Trophoblast cell (in vitro differentiated cells and primary cell): ENCODE measurements at regions not wholly inside any gene's neighbourhood (a gene's known extent, or its start where the extent isn't known, plus 50 kb on each side); places are given as distances from the start of the nearest gene placed in this dataset.

ENCODE experiments used
- DNase-seq, 2 donors: peaks; one replicate each; pipeline ENCODE4 v3.0.0-alpha.2; 2016
- H2AFZ ChIP-seq: 2 replicates; pipeline ENCODE4 v1.6.1; 2013; ENCODE audit warnings: low read length, moderate library complexity, mild to moderate bottlenecking; ENCODE audit not compliant: insufficient read depth, poor library complexity
- H2AK5ac ChIP-seq: 2 replicates; pipeline ENCODE4 v1.6.1; 2013; ENCODE audit warnings: mild to moderate bottlenecking, low read length
- H2BK120ac ChIP-seq: 2 replicates; pipeline ENCODE4 v1.6.1; 2013; ENCODE audit warnings: low read length, mild to moderate bottlenecking, moderate library complexity; ENCODE audit not compliant: insufficient read depth, poor library complexity
- H2BK12ac ChIP-seq: 2 replicates; pipeline ENCODE4 v1.6.1; 2013; ENCODE audit warnings: mild to moderate bottlenecking, low read length, moderate library complexity
- H2BK5ac ChIP-seq: 2 replicates; pipeline ENCODE4 v1.6.1; 2013; ENCODE audit warnings: low read length, low read depth, moderate library complexity, mild to moderate bottlenecking; ENCODE audit not compliant: poor library complexity
- H3K14ac ChIP-seq: 2 replicates; pipeline ENCODE4 v1.6.1; 2013; ENCODE audit warnings: mild to moderate bottlenecking, low read length
- H3K18ac ChIP-seq: 2 replicates; pipeline ENCODE4 v1.6.1; 2013; ENCODE audit warnings: mild to moderate bottlenecking, low read length
- H3K23ac ChIP-seq: 2 replicates; pipeline ENCODE4 v1.6.1; 2013; ENCODE audit warnings: low read length
- H3K27ac ChIP-seq: 2 replicates; pipeline ENCODE4 v1.5.1; 2013; ENCODE audit warnings: low read depth, mild to moderate bottlenecking, inconsistent platforms, low read length, moderate library complexity
- H3K27me3 ChIP-seq: 2 replicates; pipeline ENCODE4 v1.6.1; 2013; ENCODE audit warnings: inconsistent platforms, mild to moderate bottlenecking, low read length, moderate library complexity; ENCODE audit not compliant: insufficient read depth
- H3K36me3 ChIP-seq, 2 experiments: 1 replicate in 1 of 2; 2 replicates in 1 of 2; pipeline ENCODE4 v1.6.1; 2013; ENCODE audit warnings: low read length in 2 of 2, mild to moderate bottlenecking in 2 of 2, moderate library complexity in 1 of 2; ENCODE audit not compliant: insufficient read depth in 2 of 2, control insufficient read depth in 1 of 2
- H3K4ac ChIP-seq: 2 replicates; pipeline ENCODE4 v1.6.1; 2013; ENCODE audit warnings: low read depth, mild to moderate bottlenecking, low read length, moderate library complexity
- H3K4me1 ChIP-seq, 2 experiments: 1 replicate in 1 of 2; 2 replicates in 1 of 2; pipeline ENCODE4 v1.6.1; 2013; ENCODE audit warnings: low read length in 2 of 2, mild to moderate bottlenecking in 2 of 2, moderate library complexity in 1 of 2; ENCODE audit not compliant: insufficient read depth in 2 of 2, control insufficient read depth in 1 of 2
- H3K4me2 ChIP-seq: 2 replicates; pipeline ENCODE4 v1.6.1; 2013; ENCODE audit warnings: inconsistent platforms, mild to moderate bottlenecking, low read length, moderate library complexity
- H3K4me3 ChIP-seq: 2 replicates; pipeline ENCODE4 v1.5.1; 2013; ENCODE audit warnings: mild to moderate bottlenecking, low read depth, low read length, inconsistent platforms
- H3K79me1 ChIP-seq: one replicate; pipeline ENCODE4 v1.6.1; 2013; ENCODE audit warnings: low read length
- H3K79me2 ChIP-seq: 2 replicates; pipeline ENCODE4 v1.6.1; 2013; ENCODE audit warnings: low read length, mild to moderate bottlenecking; ENCODE audit not compliant: control insufficient read depth, insufficient read depth, poor library complexity
- H3K9ac ChIP-seq: 2 replicates; pipeline ENCODE4 v1.6.1; 2013; ENCODE audit warnings: mild to moderate bottlenecking, low read length
- H3K9me3 ChIP-seq: 2 replicates; pipeline ENCODE4 v1.6.1; 2013; ENCODE audit warnings: low read depth, mild to moderate bottlenecking, control low read depth, inconsistent platforms, low read length; ENCODE audit not compliant: insufficient read depth
- H4K12ac ChIP-seq: 2 replicates; pipeline ENCODE4 v1.6.1; 2013; ENCODE audit warnings: low read depth, mild to moderate bottlenecking, low read length, moderate library complexity
- H4K8ac ChIP-seq: 2 replicates; pipeline ENCODE4 v1.6.1; 2013; ENCODE audit warnings: low read depth, mild to moderate bottlenecking, low read length, moderate library complexity
- H4K91ac ChIP-seq: one replicate; pipeline ENCODE4 v1.6.1; 2013; ENCODE audit warnings: low read depth, mild to moderate bottlenecking, low read length, moderate library complexity
- WGBS: extraction: QIAGEN DNeasy Blood & Tissue Kit; methylation state at CpG from one replicate; pipeline ENCODE4 v1.1.7; 2013; ENCODE audit warnings: missing lambda C conversion rate; ENCODE audit not compliant: insufficient read length, insufficient coverage; ENCODE audit errors: extremely low coverage; 5-methylcytosine and 5-hydroxymethylcytosine counted together

DNA sequence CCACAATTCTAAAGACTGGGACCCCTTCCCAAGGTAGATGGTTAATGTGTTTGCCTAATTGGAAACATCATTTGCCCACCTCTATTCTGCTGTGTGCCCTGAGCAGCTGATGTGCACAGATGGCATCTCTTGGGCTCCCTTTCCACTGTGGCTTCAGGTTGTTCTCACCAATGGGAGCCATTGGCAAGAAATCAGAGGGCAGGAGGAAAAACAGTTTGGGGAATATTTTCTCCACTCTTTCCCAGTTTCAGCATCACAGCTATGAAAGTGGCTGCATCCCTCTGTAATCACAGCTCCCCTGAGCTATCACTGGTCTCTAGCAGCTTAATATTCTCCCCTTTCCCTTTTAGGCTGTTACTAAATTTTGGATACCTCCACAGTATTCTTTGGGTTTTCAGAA is 911.6 kb upstream of the SEMA6A start:
- no peak overlapping the region for H2AFZ ChIP-seq
- no peak overlapping the region for H3K4me3 ChIP-seq
- H4K12ac ChIP-seq: no peak overlapping the region
- DNase-seq: no peak
- H3K14ac ChIP-seq: no peak overlapping the region
- no peaks in the 10 kb centered on the region for H3K36me3 ChIP-seq
- no peak overlapping the region for H4K91ac ChIP-seq
- no peak overlapping the region for H3K4me2 ChIP-seq
- no peaks in the 10 kb centered on the region for H3K27me3 ChIP-seq
- no peak overlapping the region for H3K18ac ChIP-seq
- no peak overlapping the region for H4K8ac ChIP-seq
- H2BK5ac ChIP-seq: no peak overlapping the region
- no peak overlapping the region for H2AK5ac ChIP-seq
- no peaks in the 10 kb centered on the region for H3K79me1 ChIP-seq
- no peak overlapping the region for H3K27ac ChIP-seq
- no peaks in the 10 kb centered on the region for H3K79me2 ChIP-seq
- no peak overlapping the region for H3K23ac ChIP-seq
- no peaks in the 10 kb centered on the region for H3K9me3 ChIP-seq
- H3K9ac ChIP-seq: no peak overlapping the region
- peaks cover 0 to 5% of the 10 kb centered on the region in 2 experiments for H3K4me1 ChIP-seq
- H3K4ac ChIP-seq: no peak overlapping the region
- H2BK12ac ChIP-seq: no peak overlapping the region
- no peak overlapping the region for H2BK120ac ChIP-seq

DNA sequence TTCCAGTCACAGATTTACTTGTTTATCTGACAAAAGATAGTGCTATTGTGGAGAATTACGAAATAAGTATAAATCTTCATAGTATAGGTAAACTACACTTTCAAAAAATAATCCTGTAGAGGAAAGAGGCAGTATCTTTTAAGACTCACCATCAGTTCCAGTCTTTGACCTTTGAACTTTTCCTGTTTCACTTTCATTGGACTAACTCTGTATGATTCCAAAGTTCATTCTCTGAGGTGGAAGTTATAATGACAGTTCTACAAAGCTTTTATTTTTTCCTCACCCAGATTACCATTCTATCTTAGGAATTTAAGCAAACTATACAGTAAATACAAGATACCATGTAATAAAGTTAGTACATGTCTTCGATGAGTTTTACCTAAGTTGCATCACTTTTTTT is 901.3 kb upstream of the SEMA6A start:
- Histone ChIP-seq H2BK120ac (no peak overlapping the region), H3K36me3 (peaks cover 0 to 2% of the 10 kb centered on the region in 2 experiments), H4K12ac (no peak overlapping the region), H3K27ac (no peak overlapping the region), H3K9ac (no peak overlapping the region), H3K4ac (no peak overlapping the region), H3K18ac (no peak overlapping the region), H4K8ac (no peak overlapping the region), H3K14ac (no peak overlapping the region), H3K79me1 (no peaks in the 10 kb centered on the region), H3K4me2 (no peak overlapping the region), H4K91ac (no peak overlapping the region), H3K9me3 (no peaks in the 10 kb centered on the region), H3K23ac (no peak overlapping the region), H3K27me3 (no peaks in the 10 kb centered on the region), H3K4me1 (no peaks in the 10 kb centered on the region), H2AFZ (no peak overlapping the region), H2BK12ac (no peak overlapping the region), H2AK5ac (no peak overlapping the region), H2BK5ac (no peak overlapping the region), H3K79me2 (no peaks in the 10 kb centered on the region), H3K4me3 (no peak overlapping the region)
- no peak for DNase-seq
- WGBS: no CpG with 5 or more reads among the region's 2 CpGs

DNA sequence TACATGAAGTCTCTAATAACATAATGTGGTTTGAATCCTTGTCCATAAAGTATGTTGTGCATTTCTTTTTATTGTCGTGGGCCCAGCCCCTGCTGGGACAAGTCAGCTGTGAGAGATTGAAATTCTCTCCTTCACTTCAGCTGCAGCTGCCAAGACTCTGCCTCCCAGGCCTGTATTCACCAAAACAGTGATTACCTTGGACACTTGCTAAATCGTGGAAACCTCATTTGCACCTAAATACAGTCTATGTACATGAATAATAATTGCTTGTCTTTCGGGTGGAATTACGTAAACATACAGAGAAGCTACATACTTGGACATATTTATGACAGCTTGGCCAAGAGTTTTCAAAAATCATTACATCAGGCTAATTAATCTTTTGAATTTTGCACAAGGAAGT is 898.5 kb upstream of the SEMA6A start:
- H3K79me2 ChIP-seq: no peaks in the 10 kb centered on the region
- H3K14ac ChIP-seq: no peak overlapping the region
- no peak overlapping the region for H2BK5ac ChIP-seq
- H4K8ac ChIP-seq: no peak overlapping the region
- no CpG with 5 or more reads among the region's 4 CpGs for WGBS
- H3K79me1 ChIP-seq: no peaks in the 10 kb centered on the region
- H2AK5ac ChIP-seq: no peak overlapping the region
- H3K9me3 ChIP-seq: no peaks in the 10 kb centered on the region
- H3K27me3 ChIP-seq: no peaks in the 10 kb centered on the region
- H3K4me2 ChIP-seq: no peak overlapping the region
- DNase-seq: no peak
- H3K23ac ChIP-seq: no peak overlapping the region
- no peak overlapping the region for H2AFZ ChIP-seq
- no peak overlapping the region for H3K18ac ChIP-seq
- H3K9ac ChIP-seq: no peak overlapping the region
- no peak overlapping the region for H2BK12ac ChIP-seq
- no peak overlapping the region for H3K4me3 ChIP-seq
- H3K27ac ChIP-seq: no peak overlapping the region
- no peak overlapping the region for H3K4ac ChIP-seq
- no peak overlapping the region for H2BK120ac ChIP-seq
- no peak overlapping the region for H4K91ac ChIP-seq
- no peak overlapping the region for H4K12ac ChIP-seq
- H3K4me1 ChIP-seq: no peaks in the 10 kb centered on the region
- H3K36me3 ChIP-seq: no peaks in the 10 kb centered on the region

DNA sequence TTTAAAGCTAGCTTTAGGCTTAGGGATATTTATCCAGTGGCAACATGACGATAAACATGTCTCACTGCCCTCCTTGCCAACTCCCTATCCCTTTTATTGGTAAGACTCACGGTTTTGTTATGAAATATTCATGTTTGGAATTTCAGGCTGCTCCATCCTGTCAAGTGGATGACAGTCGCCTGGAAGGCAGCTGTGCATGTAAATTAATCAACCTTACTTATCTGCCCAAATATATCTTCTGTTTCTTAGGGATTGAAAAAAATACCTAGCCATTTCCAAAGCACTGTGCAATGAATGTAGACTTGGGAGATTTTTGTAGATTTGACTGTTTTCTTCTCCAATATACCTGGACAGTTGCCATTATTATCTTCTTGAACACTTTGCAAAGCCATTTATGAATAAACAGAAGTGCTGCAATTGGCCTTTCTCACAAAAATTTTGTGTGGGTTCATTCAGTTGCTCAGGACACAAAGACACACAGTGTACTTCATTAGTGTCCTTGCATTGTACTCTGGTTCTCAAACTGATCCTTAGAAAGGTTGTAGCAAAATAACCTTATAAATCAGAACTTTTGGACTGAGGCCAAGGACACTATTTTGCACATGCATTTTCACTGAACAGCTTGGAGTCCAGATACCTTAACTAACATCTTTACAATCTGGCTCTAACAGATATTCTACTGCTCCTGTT is 889.4 kb upstream of the SEMA6A start:
- Histone ChIP-seq H3K9me3 (no peaks in the 10 kb centered on the region), H3K4me2 (no peak overlapping the region), H3K27me3 (no peaks in the 10 kb centered on the region)

More for the DNA sequence above, 889.4 kb upstream of the SEMA6A start:
- no CpG with 5 or more reads among the region's 3 CpGs for WGBS
- no peak overlapping the region for H3K14ac ChIP-seq
- DNase-seq: no peak
- H3K23ac ChIP-seq: no peak overlapping the region
- H3K36me3 ChIP-seq: no peaks in the 10 kb centered on the region
- no peaks in the 10 kb centered on the region for H3K79me2 ChIP-seq
- no peak overlapping the region for H3K27ac ChIP-seq
- no peak overlapping the region for H2AK5ac ChIP-seq
- H3K9ac ChIP-seq: no peak overlapping the region
- H2BK120ac ChIP-seq: no peak overlapping the region
- no peak overlapping the region for H4K12ac ChIP-seq
- no peak overlapping the region for H3K4ac ChIP-seq
- H3K4me3 ChIP-seq: no peak overlapping the region
- H4K8ac ChIP-seq: no peak overlapping the region
- H2BK5ac ChIP-seq: no peak overlapping the region
- no peak overlapping the region for H2AFZ ChIP-seq
- H3K18ac ChIP-seq: no peak overlapping the region
- no peaks in the 10 kb centered on the region for H3K79me1 ChIP-seq
- H4K91ac ChIP-seq: no peak overlapping the region
- H2BK12ac ChIP-seq: no peak overlapping the region
- H3K4me1 ChIP-seq: no peaks in the 10 kb centered on the region
